Panc1 (cell line): ENCODE measurements at regions not wholly inside any gene's neighbourhood (a gene's known extent, or its start where the extent isn't known, plus 50 kb on each side); places are given as distances from the start of the nearest gene placed in this dataset.

ENCODE experiments used
- POLR2AphosphoS5 ChIP-seq: IDR thresholded peaks from 2 replicates; pipeline ENCODE4 v1.6.1; 2012; ENCODE audit warnings: mild to moderate bottlenecking, low read depth, low read length, moderate library complexity
- TF ChIP-seq, protein P1 (sequence below): fragments of 450-650 bp; IDR thresholded peaks from 2 replicates; pipeline ENCODE4 v1.5.1; 2017; ENCODE audit warnings: mild to moderate bottlenecking
- TF ChIP-seq, protein P2 (sequence below), 2 experiments: IDR thresholded peaks; 2 replicates each; pipeline ENCODE4 v1.6.1; 2011 to 2012; ENCODE audit warnings: low read depth in 2 of 2, control low read depth in 1 of 2, low read length in 1 of 2, mild to moderate bottlenecking in 1 of 2, moderate library complexity in 1 of 2; ENCODE audit not compliant: insufficient read depth in 1 of 2

DNA sequence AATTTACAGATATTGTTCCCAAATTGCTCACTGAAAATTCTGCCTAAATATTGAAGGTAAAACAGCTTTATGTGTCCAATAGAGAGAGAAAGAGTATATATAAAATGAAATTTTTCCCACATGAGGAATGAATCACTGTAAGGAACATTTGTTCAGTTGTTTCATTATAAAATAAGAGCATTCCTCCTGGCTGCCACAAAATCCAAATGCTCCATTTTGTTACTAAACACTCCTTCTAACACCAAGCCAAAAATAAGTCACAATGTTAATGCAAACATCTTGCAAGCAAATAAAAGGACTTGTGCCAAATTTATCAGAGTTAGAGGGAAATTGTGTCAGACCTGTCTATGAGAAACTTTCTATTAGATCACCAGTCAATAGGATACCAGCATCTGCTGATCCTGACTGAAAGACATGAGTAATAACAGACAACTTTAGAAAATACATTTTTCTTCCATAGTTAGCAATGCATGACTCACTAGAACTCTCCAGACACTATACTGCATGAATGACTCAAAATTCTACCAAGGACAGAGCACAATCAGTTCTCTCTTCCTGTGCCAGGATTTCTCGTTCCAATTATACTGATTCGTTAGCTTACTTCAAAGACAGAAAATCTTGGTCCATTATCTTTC, 83.5 kb upstream of the FNDC3A start:
- TF ChIP-seq, protein P1, sequence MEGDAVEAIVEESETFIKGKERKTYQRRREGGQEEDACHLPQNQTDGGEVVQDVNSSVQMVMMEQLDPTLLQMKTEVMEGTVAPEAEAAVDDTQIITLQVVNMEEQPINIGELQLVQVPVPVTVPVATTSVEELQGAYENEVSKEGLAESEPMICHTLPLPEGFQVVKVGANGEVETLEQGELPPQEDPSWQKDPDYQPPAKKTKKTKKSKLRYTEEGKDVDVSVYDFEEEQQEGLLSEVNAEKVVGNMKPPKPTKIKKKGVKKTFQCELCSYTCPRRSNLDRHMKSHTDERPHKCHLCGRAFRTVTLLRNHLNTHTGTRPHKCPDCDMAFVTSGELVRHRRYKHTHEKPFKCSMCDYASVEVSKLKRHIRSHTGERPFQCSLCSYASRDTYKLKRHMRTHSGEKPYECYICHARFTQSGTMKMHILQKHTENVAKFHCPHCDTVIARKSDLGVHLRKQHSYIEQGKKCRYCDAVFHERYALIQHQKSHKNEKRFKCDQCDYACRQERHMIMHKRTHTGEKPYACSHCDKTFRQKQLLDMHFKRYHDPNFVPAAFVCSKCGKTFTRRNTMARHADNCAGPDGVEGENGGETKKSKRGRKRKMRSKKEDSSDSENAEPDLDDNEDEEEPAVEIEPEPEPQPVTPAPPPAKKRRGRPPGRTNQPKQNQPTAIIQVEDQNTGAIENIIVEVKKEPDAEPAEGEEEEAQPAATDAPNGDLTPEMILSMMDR = no peak
- TF ChIP-seq POLR2AphosphoS5 = no peak
- TF ChIP-seq, protein P2, sequence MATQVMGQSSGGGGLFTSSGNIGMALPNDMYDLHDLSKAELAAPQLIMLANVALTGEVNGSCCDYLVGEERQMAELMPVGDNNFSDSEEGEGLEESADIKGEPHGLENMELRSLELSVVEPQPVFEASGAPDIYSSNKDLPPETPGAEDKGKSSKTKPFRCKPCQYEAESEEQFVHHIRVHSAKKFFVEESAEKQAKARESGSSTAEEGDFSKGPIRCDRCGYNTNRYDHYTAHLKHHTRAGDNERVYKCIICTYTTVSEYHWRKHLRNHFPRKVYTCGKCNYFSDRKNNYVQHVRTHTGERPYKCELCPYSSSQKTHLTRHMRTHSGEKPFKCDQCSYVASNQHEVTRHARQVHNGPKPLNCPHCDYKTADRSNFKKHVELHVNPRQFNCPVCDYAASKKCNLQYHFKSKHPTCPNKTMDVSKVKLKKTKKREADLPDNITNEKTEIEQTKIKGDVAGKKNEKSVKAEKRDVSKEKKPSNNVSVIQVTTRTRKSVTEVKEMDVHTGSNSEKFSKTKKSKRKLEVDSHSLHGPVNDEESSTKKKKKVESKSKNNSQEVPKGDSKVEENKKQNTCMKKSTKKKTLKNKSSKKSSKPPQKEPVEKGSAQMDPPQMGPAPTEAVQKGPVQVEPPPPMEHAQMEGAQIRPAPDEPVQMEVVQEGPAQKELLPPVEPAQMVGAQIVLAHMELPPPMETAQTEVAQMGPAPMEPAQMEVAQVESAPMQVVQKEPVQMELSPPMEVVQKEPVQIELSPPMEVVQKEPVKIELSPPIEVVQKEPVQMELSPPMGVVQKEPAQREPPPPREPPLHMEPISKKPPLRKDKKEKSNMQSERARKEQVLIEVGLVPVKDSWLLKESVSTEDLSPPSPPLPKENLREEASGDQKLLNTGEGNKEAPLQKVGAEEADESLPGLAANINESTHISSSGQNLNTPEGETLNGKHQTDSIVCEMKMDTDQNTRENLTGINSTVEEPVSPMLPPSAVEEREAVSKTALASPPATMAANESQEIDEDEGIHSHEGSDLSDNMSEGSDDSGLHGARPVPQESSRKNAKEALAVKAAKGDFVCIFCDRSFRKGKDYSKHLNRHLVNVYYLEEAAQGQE (IDR thresholded peaks at IDR 0.05; ENCODE audit: insufficient read depth in 1 of 2, low read depth in 2 of 2, low read length in 1 of 2) = no peak
